RWPE2 (cell line): ENCODE measurements at regions not wholly inside any gene's neighbourhood (a gene's known extent, or its start where the extent isn't known, plus 50 kb on each side); places are given as distances from the start of the nearest gene placed in this dataset.

Source experiments
- ATAC-seq: fragments of 200-7000 bp; cut with Tn5 transposase; 3 replicates; pipeline ENCODE4 v1.9.1; 2021; ENCODE audit warnings: low read depth
- DNase-seq: peaks from one replicate; pipeline ENCODE4 v3.0.0-alpha.2; 2020; ENCODE audit warnings: low spot score
- H3K27ac ChIP-seq: fragments of 450-650 bp; 2 replicates; pipeline ENCODE4 v1.5.1; 2017; ENCODE audit warnings: mild to moderate bottlenecking; ENCODE audit not compliant: poor library complexity, severe bottlenecking
- H3K27me3 ChIP-seq: fragments of 250-450 bp; sonication (Bioruptor Pico); 2 replicates; pipeline ENCODE4 v1.5.1; 2021; ENCODE audit warnings: mild to moderate bottlenecking, moderate library complexity; ENCODE audit not compliant: insufficient read depth, poor library complexity, severe bottlenecking
- H3K36me3 ChIP-seq: fragments of 250-450 bp; sonication (Bioruptor Pico); 2 replicates; pipeline ENCODE4 v1.5.1; 2020; ENCODE audit warnings: low read depth, mild to moderate bottlenecking, moderate library complexity
- H3K4me1 ChIP-seq: fragments of 250-450 bp; sonication (Bioruptor Pico); 2 replicates; pipeline ENCODE4 v1.5.1; 2021; ENCODE audit warnings: mild to moderate bottlenecking, moderate library complexity; ENCODE audit not compliant: insufficient read depth, poor library complexity, severe bottlenecking
- H3K4me3 ChIP-seq: fragments of 250-450 bp; sonication (Bioruptor Pico); 2 replicates; pipeline ENCODE4 v1.5.1; 2021; ENCODE audit warnings: mild to moderate bottlenecking, moderate library complexity; ENCODE audit not compliant: severe bottlenecking
- H3K9me3 ChIP-seq: fragments of 250-450 bp; sonication (Bioruptor Pico); 2 replicates; pipeline ENCODE4 v1.5.1; 2021; ENCODE audit warnings: mild to moderate bottlenecking, moderate library complexity; ENCODE audit not compliant: severe bottlenecking
- TF ChIP-seq, protein P1 (sequence below): fragments of 450-650 bp; IDR thresholded peaks from one replicate; pipeline ENCODE4 v1.5.1; 2017; ENCODE audit warnings: mild to moderate bottlenecking, moderate library complexity; ENCODE audit not compliant: poor library complexity, severe bottlenecking

DNA sequence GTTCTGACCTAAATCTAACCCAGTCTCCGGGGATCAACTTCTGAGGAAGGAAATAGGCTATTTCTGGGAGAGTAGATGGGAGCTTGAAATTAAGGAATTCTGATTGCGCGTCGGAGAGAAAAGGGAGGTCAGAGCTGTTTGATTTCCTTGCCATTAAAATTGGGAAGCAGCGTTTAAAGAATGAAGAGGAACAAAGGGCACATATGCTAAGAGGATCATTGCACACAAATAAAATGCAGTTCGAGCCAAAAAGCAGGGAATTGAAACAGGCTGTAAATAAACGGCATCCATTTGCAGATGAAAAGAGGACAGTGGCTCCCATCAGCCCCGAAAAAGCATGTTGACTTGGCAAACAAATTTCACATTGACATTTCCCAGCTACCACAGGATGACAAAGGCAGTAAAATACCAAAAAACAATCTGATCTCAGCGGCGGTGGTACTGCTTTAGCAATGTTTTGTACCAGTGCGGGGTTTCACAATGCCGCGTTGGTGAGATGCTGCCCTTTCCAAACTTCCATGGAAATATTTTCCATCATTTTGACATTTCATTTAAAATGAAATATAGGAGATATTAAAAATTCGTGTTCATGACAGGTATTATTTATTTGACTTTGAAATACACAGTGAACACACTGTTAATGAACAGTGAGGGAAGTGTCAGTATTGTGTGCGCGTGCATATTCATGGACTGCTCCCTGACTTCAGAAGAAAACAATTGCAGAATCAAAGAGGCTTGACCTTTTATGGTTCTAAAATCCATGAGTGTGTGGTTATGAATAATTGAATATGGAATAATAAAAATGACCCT lies 108.8 kb downstream of the SQOR start:
- no peaks in the 10 kb centered on the region for H3K36me3 ChIP-seq
- H3K27me3 ChIP-seq: peaks cover 17% of the 10 kb centered on the region
- no peak overlapping the region for H3K4me3 ChIP-seq
- H3K27ac ChIP-seq: no peak overlapping the region
- no peaks in the 10 kb centered on the region for H3K4me1 ChIP-seq
- DNase-seq: no peak
- TF ChIP-seq, protein P1, sequence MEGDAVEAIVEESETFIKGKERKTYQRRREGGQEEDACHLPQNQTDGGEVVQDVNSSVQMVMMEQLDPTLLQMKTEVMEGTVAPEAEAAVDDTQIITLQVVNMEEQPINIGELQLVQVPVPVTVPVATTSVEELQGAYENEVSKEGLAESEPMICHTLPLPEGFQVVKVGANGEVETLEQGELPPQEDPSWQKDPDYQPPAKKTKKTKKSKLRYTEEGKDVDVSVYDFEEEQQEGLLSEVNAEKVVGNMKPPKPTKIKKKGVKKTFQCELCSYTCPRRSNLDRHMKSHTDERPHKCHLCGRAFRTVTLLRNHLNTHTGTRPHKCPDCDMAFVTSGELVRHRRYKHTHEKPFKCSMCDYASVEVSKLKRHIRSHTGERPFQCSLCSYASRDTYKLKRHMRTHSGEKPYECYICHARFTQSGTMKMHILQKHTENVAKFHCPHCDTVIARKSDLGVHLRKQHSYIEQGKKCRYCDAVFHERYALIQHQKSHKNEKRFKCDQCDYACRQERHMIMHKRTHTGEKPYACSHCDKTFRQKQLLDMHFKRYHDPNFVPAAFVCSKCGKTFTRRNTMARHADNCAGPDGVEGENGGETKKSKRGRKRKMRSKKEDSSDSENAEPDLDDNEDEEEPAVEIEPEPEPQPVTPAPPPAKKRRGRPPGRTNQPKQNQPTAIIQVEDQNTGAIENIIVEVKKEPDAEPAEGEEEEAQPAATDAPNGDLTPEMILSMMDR: no peak
- no peak for ATAC-seq
- no peaks in the 10 kb centered on the region for H3K9me3 ChIP-seq

DNA sequence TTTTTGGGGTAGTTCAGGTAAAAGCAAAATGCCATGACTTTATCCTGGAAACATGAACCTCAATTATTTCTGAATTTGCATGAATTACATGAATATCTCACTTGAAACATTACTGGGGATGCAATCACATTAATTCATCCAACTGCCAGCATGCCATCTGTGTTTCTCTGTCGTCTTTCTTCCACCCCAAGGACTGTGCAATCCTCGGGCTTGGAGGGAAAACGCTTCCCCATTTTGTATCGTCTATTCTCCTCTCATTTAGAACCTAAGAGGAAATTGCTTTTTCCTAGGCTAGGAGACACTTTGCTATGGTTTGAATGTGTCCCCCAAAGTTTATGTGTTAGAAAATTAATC lies 109.4 kb downstream of the SQOR start:
- TF ChIP-seq, protein P1: no peak
- Histone ChIP-seq H3K9me3 (no peaks in the 10 kb centered on the region), H3K27ac (no peak overlapping the region), H3K4me1 (no peaks in the 10 kb centered on the region), H3K36me3 (no peaks in the 10 kb centered on the region), H3K27me3 (peaks cover 15% of the 10 kb centered on the region), H3K4me3 (no peak overlapping the region)
- ATAC-seq (no peak), DNase-seq (no peak)

DNA sequence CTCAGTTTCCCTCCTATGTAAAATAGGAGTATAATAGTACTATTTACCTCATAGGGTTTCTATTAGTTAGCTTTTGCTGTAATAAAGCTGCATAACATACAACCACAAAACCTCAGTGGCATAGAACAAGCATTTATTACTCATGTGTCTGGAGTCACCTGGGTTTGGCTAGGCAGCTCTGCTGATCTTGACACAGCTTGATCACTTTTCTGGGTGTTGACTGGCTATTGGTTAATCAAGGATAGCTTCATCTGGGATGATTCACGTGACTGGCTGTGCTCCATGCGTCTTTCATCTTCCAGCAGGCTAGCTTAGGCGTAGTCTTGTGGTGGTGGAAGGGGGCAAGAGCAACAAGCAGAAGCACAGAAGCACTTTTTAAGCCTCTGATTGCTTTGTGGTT lies 112.6 kb downstream of the SQOR start:
- DNase-seq: no peak
- peak; percentile 59 for ATAC-seq
- TF ChIP-seq, protein P1: no peak
- Histone ChIP-seq H3K4me1 (no peaks in the 10 kb centered on the region), H3K4me3 (no peak overlapping the region), H3K36me3 (no peaks in the 10 kb centered on the region), H3K9me3 (no peaks in the 10 kb centered on the region), H3K27me3 (peaks cover 29% of the 10 kb centered on the region), H3K27ac (no peak overlapping the region)

DNA sequence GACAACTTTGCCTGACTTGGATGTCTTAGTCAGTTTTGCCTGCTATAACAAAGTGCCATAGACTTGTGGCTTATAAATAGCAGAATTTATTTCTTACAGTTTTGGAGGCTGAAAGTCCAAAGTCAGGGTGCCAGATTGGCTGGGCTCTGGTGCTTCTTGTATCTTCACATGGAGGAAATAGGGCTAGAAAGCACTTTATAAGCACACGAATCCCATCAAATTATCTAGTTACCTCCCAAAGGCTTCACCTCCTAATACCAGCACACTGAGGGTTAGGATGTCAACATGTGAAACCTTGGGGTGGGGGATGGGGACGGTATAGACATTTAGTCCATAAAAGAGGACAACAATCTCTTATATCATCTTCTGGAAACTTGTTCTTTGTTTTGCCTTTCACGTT lies 116.8 kb downstream of the SQOR start:
- Histone ChIP-seq H3K4me3 (no peak overlapping the region), H3K9me3 (no peaks in the 10 kb centered on the region), H3K4me1 (no peaks in the 10 kb centered on the region), H3K36me3 (no peaks in the 10 kb centered on the region), H3K27me3 (peaks cover 40% of the 10 kb centered on the region), H3K27ac (no peak overlapping the region)
- DNase-seq (no peak), ATAC-seq (no peak)
- TF ChIP-seq, protein P1: no peak

DNA sequence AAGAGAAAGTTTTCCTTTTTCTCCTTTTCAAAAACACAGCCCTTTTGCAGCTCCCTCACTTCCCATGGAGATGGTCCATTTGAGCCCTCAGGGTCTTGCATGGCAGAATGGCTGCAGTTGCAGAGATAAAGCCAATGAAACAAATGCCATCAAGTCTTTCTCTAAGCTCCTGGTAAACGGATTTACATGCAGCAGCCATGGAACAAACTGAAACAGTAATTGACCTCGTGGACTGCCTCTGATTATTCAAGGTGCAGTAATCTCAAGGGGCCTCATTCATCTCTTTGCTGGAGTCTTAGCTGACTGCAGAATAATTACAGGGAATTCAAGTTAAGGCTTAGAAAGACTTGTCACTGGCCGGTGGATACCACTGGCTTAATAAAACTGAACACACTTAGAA lies 125.1 kb downstream of the SQOR start:
- Histone ChIP-seq H3K4me1 (no peaks in the 10 kb centered on the region), H3K4me3 (no peak overlapping the region), H3K27me3 (peaks cover 32% of the 10 kb centered on the region), H3K27ac (no peak overlapping the region), H3K9me3 (no peaks in the 10 kb centered on the region), H3K36me3 (no peaks in the 10 kb centered on the region)
- ATAC-seq (no peak), DNase-seq (no peak)
- TF ChIP-seq, protein P1: no peak
